ENCODE measurements at regions not wholly inside any gene's neighbourhood (a gene's known extent, or its start where the extent isn't known, plus 50 kb on each side); places are given as distances from the start of the nearest gene placed in this dataset.

DNA sequence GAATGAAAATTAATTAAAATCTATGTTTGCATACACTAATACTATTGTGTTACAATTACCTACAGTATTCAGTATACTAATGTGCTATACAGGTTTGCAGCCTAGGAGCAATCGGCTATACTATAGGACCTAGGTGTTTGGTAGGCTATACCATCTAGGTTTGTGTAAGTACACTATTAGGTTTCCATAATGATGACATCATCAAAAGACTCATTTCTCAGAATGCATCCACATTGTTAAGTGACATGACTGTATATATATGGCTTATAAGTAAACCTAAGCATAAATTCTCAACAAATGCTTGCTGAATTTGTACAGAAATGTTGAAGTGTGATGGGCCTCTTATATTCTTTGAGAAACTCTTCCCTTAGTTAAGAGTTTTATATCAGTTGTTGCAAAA is 206.5 kb upstream of the ZWINT start:
- no peak overlapping the region for H3K4me3 ChIP-seq
- TF ChIP-seq, protein P1, sequence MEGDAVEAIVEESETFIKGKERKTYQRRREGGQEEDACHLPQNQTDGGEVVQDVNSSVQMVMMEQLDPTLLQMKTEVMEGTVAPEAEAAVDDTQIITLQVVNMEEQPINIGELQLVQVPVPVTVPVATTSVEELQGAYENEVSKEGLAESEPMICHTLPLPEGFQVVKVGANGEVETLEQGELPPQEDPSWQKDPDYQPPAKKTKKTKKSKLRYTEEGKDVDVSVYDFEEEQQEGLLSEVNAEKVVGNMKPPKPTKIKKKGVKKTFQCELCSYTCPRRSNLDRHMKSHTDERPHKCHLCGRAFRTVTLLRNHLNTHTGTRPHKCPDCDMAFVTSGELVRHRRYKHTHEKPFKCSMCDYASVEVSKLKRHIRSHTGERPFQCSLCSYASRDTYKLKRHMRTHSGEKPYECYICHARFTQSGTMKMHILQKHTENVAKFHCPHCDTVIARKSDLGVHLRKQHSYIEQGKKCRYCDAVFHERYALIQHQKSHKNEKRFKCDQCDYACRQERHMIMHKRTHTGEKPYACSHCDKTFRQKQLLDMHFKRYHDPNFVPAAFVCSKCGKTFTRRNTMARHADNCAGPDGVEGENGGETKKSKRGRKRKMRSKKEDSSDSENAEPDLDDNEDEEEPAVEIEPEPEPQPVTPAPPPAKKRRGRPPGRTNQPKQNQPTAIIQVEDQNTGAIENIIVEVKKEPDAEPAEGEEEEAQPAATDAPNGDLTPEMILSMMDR (IDR thresholded peaks at IDR 0.05): no peak
- no peak for DNase-seq (ENCODE audit: low spot score)
- H3K27ac ChIP-seq: no peak overlapping the region

DNA sequence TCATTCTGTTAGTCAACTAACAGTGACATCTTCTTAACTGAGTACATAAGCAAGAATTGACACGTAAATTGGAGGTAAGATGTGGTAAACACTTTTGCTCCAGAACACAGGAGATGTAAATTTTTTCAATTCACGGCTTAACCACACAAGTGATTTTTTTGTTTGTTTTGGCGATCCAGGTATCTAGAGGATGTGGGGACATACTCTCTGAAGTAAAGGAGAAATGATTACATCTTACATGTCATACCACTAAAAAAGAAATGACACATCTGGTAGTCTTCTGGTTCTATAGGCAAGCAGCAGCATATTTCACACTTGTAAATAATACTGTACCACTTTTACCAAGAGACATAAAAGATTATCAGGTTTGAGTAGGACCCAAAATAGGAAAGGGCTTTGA is 200.3 kb upstream of the ZWINT start:
- Histone ChIP-seq H3K4me3 (no peak overlapping the region), H3K27ac (no peak overlapping the region)
- DNase-seq (ENCODE audit: low spot score): no peak
- TF ChIP-seq, protein P1 (IDR thresholded peaks at IDR 0.05): no peak

DNA sequence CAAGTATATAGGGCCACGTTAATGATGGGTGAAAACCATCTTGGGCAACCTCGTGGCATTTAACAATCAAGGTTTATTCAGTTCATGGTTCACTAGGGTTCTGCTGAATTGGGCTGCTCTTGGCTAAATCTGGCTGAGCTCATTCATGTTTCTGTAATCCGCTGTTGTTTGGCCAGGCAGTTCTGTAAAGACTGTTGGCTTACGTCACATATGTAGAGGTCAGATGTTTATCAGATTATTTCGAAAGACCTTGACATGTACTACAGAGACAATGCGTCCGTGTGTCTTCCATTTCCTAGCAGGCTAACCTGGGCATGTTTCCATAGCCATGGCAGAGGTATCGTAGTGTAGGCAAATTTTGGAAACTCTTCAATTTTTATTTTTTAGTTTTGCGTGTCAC is 190.0 kb upstream of the ZWINT start:
- TF ChIP-seq, protein P1 (IDR thresholded peaks at IDR 0.05): no peak
- no peak for DNase-seq (ENCODE audit: low spot score)
- Histone ChIP-seq H3K4me3 (no peak overlapping the region), H3K27ac (no peak overlapping the region)

DNA sequence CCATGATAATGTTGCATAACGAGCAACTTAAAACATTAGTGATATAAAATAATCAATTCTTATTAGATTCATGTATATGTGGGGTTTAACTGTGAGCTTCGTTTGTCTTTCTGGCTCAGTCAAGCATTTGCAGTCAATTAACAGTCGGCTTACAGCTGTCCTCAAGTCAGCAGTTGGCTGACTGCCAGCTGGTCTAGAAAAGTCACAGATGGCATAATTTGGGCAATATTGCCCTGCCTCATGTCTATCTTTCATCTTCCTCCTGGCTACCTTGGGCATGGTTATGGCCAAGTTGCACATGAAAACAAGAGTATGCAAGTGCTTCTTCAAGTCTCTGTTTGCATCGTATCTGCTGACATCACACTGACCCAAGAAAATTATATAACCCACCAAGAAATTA is 186.1 kb upstream of the ZWINT start:
- H3K27ac ChIP-seq: no peak overlapping the region
- DNase-seq (ENCODE audit: low spot score): no peak
- H3K4me3 ChIP-seq: no peak overlapping the region
- TF ChIP-seq, protein P1 (IDR thresholded peaks at IDR 0.05): no peak

DNA sequence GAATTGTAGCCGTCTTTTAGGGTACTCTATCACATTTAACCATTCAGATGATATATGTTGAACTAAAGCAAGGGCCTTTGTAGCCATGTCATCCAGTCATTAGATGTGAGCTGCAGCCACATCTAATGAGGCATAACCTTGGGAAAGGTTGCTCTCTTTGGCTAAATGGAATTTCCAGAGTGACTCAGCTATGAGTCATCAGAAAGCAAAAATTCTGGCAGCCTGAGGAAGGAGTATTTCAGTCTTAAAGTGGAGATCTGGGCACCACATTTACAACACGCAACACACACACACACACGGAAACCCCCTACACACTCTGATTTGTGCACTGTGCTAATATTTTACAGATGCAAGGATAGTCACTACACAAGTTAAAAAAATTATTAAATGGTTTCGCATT is 176.9 kb upstream of the ZWINT start:
- H3K4me3 ChIP-seq: no peak overlapping the region
- TF ChIP-seq, protein P1 (IDR thresholded peaks at IDR 0.05): no peak
- no peak overlapping the region for H3K27ac ChIP-seq
- DNase-seq (ENCODE audit: low spot score): no peak

DNA sequence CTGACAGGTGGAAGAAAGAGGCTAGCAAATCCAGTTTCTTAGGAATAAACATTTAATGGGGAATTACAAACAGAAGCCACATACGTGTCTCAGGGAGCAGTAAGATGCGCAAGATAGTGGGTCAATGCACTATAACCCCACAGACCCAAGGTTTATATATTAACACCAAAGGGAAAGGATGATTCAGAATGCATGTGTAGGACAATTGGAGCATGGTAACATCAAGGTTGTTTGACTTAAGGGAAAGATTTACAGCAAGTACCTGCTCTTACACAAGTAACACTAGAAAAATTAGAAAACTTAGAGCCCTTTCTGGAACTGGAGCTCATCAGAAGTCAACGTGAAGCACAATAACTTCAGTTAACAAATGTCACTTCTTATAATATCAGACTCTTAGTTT is 161.1 kb upstream of the ZWINT start:
- Histone ChIP-seq H3K4me3 (no peak overlapping the region), H3K27ac (no peak overlapping the region)
- TF ChIP-seq, protein P1 (IDR thresholded peaks at IDR 0.05): no peak
- DNase-seq (ENCODE audit: low spot score): no peak

DNA sequence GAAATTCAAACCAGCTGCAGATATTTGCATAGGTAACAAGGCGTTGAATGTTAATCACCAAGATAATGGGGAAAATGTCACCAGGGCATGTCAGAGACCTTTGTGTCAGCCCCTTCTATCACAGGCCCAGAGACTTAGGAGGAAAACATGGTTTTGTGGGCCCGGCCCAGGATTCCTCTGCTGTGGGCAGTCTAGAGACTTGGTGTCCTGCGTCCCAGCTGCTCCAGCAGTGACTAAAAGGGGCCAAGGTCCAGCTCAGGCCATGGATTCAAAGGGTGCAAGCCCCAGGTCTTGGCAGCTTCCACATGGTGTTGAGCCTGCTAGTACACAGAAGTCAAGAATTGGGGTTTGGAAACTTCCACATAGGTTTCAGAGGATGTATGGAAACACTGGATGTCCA is 147.5 kb upstream of the ZWINT start:
- DNase-seq (ENCODE audit: low spot score): no peak
- no peak overlapping the region for H3K27ac ChIP-seq
- no peak overlapping the region for H3K4me3 ChIP-seq
- TF ChIP-seq, protein P1 (IDR thresholded peaks at IDR 0.05): no peak

Data from coronary artery (tissue), 2 donors.